GM12878 (cell line): ENCODE measurements at regions not wholly inside any gene's neighbourhood (a gene's known extent, or its start where the extent isn't known, plus 50 kb on each side); places are given as distances from the start of the nearest gene placed in this dataset.

Experiments used
- ATAC-seq: fragments of 200-7000 bp; cut with Tn5 transposase; 3 replicates; pipeline ENCODE4 v1.9.1; 2020; ENCODE audit warnings: mild to moderate bottlenecking, moderate library complexity
- BruUV-seq: library from RNA; stranded (reverse); fragments of 400-500 nt; replicated peaks from 2 replicates; lab custom pipeline; 2021; lab: Mats Ljungman, UMichigan
- CTCF ChIA-PET: fragments of 300-600 bp; sonication (Branson Sonifier 250); formaldehyde crosslinking; extraction: SDS; loops from one replicate; lab custom pipeline; 2021; ENCODE audit warnings: inconsistent platforms; lab: Yijun Ruan, JAX
- POLR2A ChIA-PET: fragments of 350-600 bp; formaldehyde crosslinking; extraction: SDS; loops from one replicate; lab custom pipeline; 2021; ENCODE audit warnings: inconsistent platforms; lab: Charles Lee
- RAD21 ChIA-PET: fragments of 300-600 bp; sonication (Branson Sonifier 250); formaldehyde crosslinking; loops from one replicate; lab custom pipeline; 2023; ENCODE audit warnings: antibody characterized with exemption; ENCODE audit not compliant: unreplicated experiment; lab: Charles Lee
- SMC1A ChIA-PET: fragments of 300-600 bp; sonication (Branson Sonifier 250); formaldehyde crosslinking; loops from one replicate; lab custom pipeline; 2023; ENCODE audit not compliant: unreplicated experiment, uncharacterized antibody; lab: Charles Lee
- DNase-seq: peaks from one replicate; pipeline ENCODE4 v3.0.0-alpha.2; 2011; ENCODE audit warnings: low read depth, low spot score
- FAIRE-seq: peaks from 3 replicates; lab custom pipeline; 2011; peaks lifted over from hg19 to GRCh38; lab: Jason Lieb, UNC
- H2AFZ ChIP-seq: 2 replicates; pipeline ENCODE4 v1.6.0; 2011; ENCODE audit warnings: low read depth, low read length, control low read depth; ENCODE audit not compliant: control insufficient read depth
- H3K27ac ChIP-seq: 2 replicates; pipeline ENCODE4 v1.5.1; 2011; ENCODE audit warnings: control low read depth; ENCODE audit not compliant: control insufficient read depth, insufficient read depth
- H3K27me3 ChIP-seq, 2 experiments: replicated peaks in 1 of 2; 2 replicates each; pipeline versions ENCODE4 v1.6.0 to v1.6.1; 2011; ENCODE audit warnings: low read length in 1 of 2; ENCODE audit not compliant: control insufficient read depth in 2 of 2, insufficient read depth in 2 of 2
- H3K36me3 ChIP-seq, 2 experiments: 2 replicates each; pipeline ENCODE4 v1.5.1; 2011; ENCODE audit warnings: low read length in 1 of 2; ENCODE audit not compliant: control insufficient read depth in 2 of 2, insufficient read depth in 2 of 2
- H3K4me1 ChIP-seq: 2 replicates; pipeline ENCODE4 v1.6.1; 2011; ENCODE audit warnings: mild to moderate bottlenecking, low read length, moderate library complexity, mixed read lengths; ENCODE audit not compliant: control insufficient read depth, insufficient read depth
- H3K4me2 ChIP-seq: 2 replicates; pipeline ENCODE4 v1.6.0; 2011; ENCODE audit warnings: control low read depth; ENCODE audit not compliant: control insufficient read depth, insufficient read depth
- H3K4me3 ChIP-seq: fragments of 200-600 bp; sonication (generic); 2 replicates; pipeline ENCODE4 v1.5.1; 2016
- H3K79me2 ChIP-seq: 2 replicates; pipeline ENCODE4 v1.6.0; 2011; ENCODE audit warnings: low read length; ENCODE audit not compliant: control insufficient read depth, insufficient read depth
- H3K9ac ChIP-seq: 2 replicates; pipeline ENCODE4 v1.8.0; 2011; ENCODE audit warnings: low read length, control low read depth, mixed read lengths; ENCODE audit not compliant: control insufficient read depth, insufficient read depth
- H3K9me3 ChIP-seq: replicated peaks from 3 replicates; pipeline ENCODE4 v1.5.1; 2011; ENCODE audit warnings: mild to moderate bottlenecking, low read length; ENCODE audit not compliant: control insufficient read depth, insufficient read depth
- H4K20me1 ChIP-seq: 2 replicates; pipeline ENCODE4 v1.6.0; 2011; ENCODE audit not compliant: control insufficient read depth, insufficient read depth
- BRCA1 ChIP-seq: IDR thresholded peaks from 2 replicates; pipeline ENCODE4 v1.6.1; 2011; ENCODE audit warnings: low read depth, low read length, improper control_type of control experiment
- FOS ChIP-seq: IDR thresholded peaks from 3 replicates; pipeline ENCODE4 v1.6.1; 2011; ENCODE audit warnings: borderline replicate concordance; ENCODE audit not compliant: insufficient read length; ENCODE audit errors: extremely low read depth
- MTA3 ChIP-seq: IDR thresholded peaks from 2 replicates; pipeline ENCODE4 v1.6.1; 2012; ENCODE audit warnings: low read length, inconsistent platforms, borderline replicate concordance
- NR2C1 ChIP-seq: fragments of 450-650 bp; IDR thresholded peaks from 2 replicates; pipeline ENCODE4 v1.6.1; 2017; ENCODE audit warnings: antibody characterized with exemption, mild to moderate bottlenecking, moderate library complexity
- PML ChIP-seq: IDR thresholded peaks from 2 replicates; pipeline ENCODE4 v1.6.1; 2012; ENCODE audit warnings: low read length, inconsistent platforms
- POLR2AphosphoS5 ChIP-seq: IDR thresholded peaks from 2 replicates; pipeline ENCODE4 v1.6.1; 2011; ENCODE audit warnings: mild to moderate bottlenecking, low read length, inconsistent platforms
- TARDBP ChIP-seq: IDR thresholded peaks from 2 replicates; pipeline ENCODE4 v1.6.1; 2016; ENCODE audit warnings: borderline replicate concordance
- YY1 ChIP-seq: IDR thresholded peaks from 2 replicates; pipeline ENCODE4 v1.6.1; 2011; ENCODE audit warnings: low read depth, mild to moderate bottlenecking, low read length
- ZNF687 ChIP-seq: fragments of 450-650 bp; IDR thresholded peaks from 2 replicates; pipeline ENCODE4 v1.6.1; 2017; ENCODE audit warnings: mild to moderate bottlenecking, moderate library complexity
- WGBS: methylation state at CpG from one replicate; pipeline ENCODE4 v1.1.6; 2016; ENCODE audit warnings: low lambda C conversion rate; ENCODE audit not compliant: insufficient replicate concordance, insufficient coverage; ENCODE audit errors: missing lambda C conversion rate; 5-methylcytosine and 5-hydroxymethylcytosine counted together
- in situ Hi-C: fragments of 300-500 bp; cut with MboI; formaldehyde crosslinking; loops from 9 replicates; pipeline ENCODE4 v1.14.3; 2018; ENCODE audit warnings: mixed read lengths
- intact Hi-C: fragments of 100-400 bp; cut with micrococcal nuclease; formaldehyde crosslinking; loops from one replicate; pipeline ENCODE4 v1.14.2; 2022; ENCODE audit not compliant: unreplicated experiment

GRCh38 chr18:69291044-69291443, 109.6 kb upstream of the DOK6 start (continued):
- no peak for TF ChIP-seq POLR2AphosphoS5
- TF ChIP-seq MTA3, result no peak
- no peak for TF ChIP-seq PML
- no peak for TF ChIP-seq NR2C1

GRCh38 chr18:69291755-69292154, 108.9 kb upstream of the DOK6 start:
- Histone ChIP-seq H3K4me2 (no peak overlapping the region), H3K9ac (no peak overlapping the region), H3K4me3 (no peak overlapping the region), H4K20me1 (no peaks in the 10 kb centered on the region), H3K4me1 (no peaks in the 10 kb centered on the region), H3K9me3 (no peaks in the 10 kb centered on the region), H2AFZ (no peak overlapping the region), H3K27me3 (no peaks in the 10 kb centered on the region), H3K27ac (no peak overlapping the region), H3K79me2 (no peaks in the 10 kb centered on the region), H3K36me3 (no peaks in the 10 kb centered on the region)
- ChIA-PET CTCF (no interaction called here), SMC1A (no interaction called here), RAD21 (no interaction called here), POLR2A (no interaction called here)
- FAIRE-seq, result no peak
- in situ Hi-C loops (no loop called here), intact Hi-C loops (no loop called here)
- no peak for DNase-seq
- ATAC-seq, result no peak
- 17% methylated on average over 5 of the region's 5 CpGs for WGBS
- BruUV-seq, result no TSS peak
- TF ChIP-seq TARDBP (no peak), ZNF687 (no peak), BRCA1 (no peak), FOS (no peak), YY1 (no peak)
